ENCODE measurements at regions not wholly inside any gene's neighbourhood (a gene's known extent, or its start where the extent isn't known, plus 50 kb on each side); places are given as distances from the start of the nearest gene placed in this dataset.

GRCh38 chr14:81849714-81850113, 316.1 kb upstream of the SEL1L start:
- DNase-seq, result no peak

GRCh38 chr14:81855007-81855406, 321.4 kb upstream of the SEL1L start:
- DNase-seq, result no peak

GRCh38 chr14:81859046-81859445, 325.4 kb upstream of the SEL1L start:
- no peak for DNase-seq

GRCh38 chr14:81868172-81868571, 334.5 kb upstream of the SEL1L start:
- no peak for DNase-seq

GRCh38 chr14:81871706-81872105, 338.1 kb upstream of the SEL1L start:
- DNase-seq, result no peak

- no peak for DNase-seq
Measured at GRCh38 chr14:81884382-81884781, 350.7 kb upstream of the SEL1L start.

- DNase-seq, result no peak
Measured at GRCh38 chr14:81886588-81886987, 352.9 kb upstream of the SEL1L start.

GRCh38 chr14:81889529-81889928, 355.9 kb upstream of the SEL1L start:
- DNase-seq, result no peak

- no peak for DNase-seq
Measured at GRCh38 chr14:81890020-81890419, 356.4 kb upstream of the SEL1L start.

- no peak for DNase-seq
Measured at GRCh38 chr14:81903477-81903876, 369.8 kb upstream of the SEL1L start.

GRCh38 chr14:81927070-81927469, 393.4 kb upstream of the SEL1L start:
- DNase-seq, result no peak

GRCh38 chr14:81931828-81932227, 398.2 kb upstream of the SEL1L start:
- DNase-seq, result no peak

GRCh38 chr14:81936348-81936747, 402.7 kb upstream of the SEL1L start:
- DNase-seq, result no peak

GRCh38 chr14:81936902-81937301, 403.2 kb upstream of the SEL1L start:
- DNase-seq, result no peak

GRCh38 chr14:81938341-81938740, 404.7 kb upstream of the SEL1L start:
- no peak for DNase-seq

GRCh38 chr14:81940651-81941050, 407.0 kb upstream of the SEL1L start:
- no peak for DNase-seq

GRCh38 chr14:81942071-81942470, 408.4 kb upstream of the SEL1L start:
- DNase-seq, result no peak

GRCh38 chr14:81946375-81946774, 412.7 kb upstream of the SEL1L start:
- no peak for DNase-seq

- DNase-seq, result no peak
Measured at GRCh38 chr14:81946834-81947798, 413.5 kb upstream of the SEL1L start.

GRCh38 chr14:81952917-81953316, 419.3 kb upstream of the SEL1L start:
- no peak for DNase-seq

GRCh38 chr14:81953419-81953818, 419.8 kb upstream of the SEL1L start:
- no peak for DNase-seq

GRCh38 chr14:81955123-81955522, 421.5 kb upstream of the SEL1L start:
- no peak for DNase-seq

GRCh38 chr14:81960781-81961180, 427.1 kb upstream of the SEL1L start:
- DNase-seq, result no peak

GRCh38 chr14:81963846-81964245, 430.2 kb upstream of the SEL1L start:
- DNase-seq, result no peak

- no peak for DNase-seq
Measured at GRCh38 chr14:81970307-81970706, 436.7 kb upstream of the SEL1L start.
